HG02840 (cell line): ENCODE measurements at regions not wholly inside any gene's neighbourhood (a gene's known extent, or its start where the extent isn't known, plus 50 kb on each side); places are given as distances from the start of the nearest gene placed in this dataset.
"Not testable (repeated sequence)": the region's sequence is repeated elsewhere in the genome, so short reads cannot be mapped to it uniquely, and the experiment has no call there.

Source experiments
- ATAC-seq: cut with Tn5 transposase; IDR thresholded peaks from one replicate; pipeline ENCODE4 v1.9.1; 2021; ENCODE audit warnings: mild to moderate bottlenecking, moderate library complexity, moderate number of reproducible peaks; ENCODE audit not compliant: unreplicated experiment, low FRiP score

DNA sequence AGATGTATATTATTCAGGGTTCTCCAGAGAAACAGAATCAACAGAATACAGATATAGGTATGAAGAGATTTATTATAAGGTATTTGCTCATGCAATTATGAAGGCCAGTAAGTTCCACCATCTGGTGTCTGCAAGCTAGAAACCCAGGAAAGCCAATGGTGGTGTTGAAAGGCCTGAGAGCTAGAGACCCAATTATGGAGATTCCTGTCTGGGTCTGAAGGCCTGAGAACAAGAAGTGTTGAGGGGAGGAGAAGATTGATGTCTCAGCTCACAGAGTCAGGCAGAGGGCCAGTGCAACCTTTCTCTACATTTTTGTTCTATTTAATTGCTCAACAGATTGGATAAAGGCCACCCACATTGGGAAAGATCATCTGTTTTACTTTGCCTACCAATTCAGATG is 524.2 kb upstream of the CRIM1 start:
- ATAC-seq, result no peak

DNA sequence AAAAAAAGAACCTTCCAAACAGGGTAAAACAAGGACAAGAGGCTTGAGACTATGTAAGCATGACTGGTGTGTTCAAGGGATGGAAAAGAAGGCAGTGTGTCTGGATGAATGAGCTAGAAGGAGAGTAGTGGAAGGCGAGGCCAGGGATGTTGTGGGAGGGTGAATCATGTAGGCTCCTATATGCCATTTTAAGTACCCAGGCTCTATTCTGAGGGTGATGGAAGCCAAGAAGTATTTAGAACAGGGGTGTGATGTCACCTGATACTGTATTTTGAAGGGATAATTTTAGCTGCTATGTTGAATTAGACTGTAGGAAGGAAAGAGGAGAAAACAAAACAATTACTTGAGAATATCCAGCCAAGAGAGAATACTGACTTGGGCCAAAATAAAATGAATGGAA is 524.7 kb upstream of the CRIM1 start:
- no peak for ATAC-seq

DNA sequence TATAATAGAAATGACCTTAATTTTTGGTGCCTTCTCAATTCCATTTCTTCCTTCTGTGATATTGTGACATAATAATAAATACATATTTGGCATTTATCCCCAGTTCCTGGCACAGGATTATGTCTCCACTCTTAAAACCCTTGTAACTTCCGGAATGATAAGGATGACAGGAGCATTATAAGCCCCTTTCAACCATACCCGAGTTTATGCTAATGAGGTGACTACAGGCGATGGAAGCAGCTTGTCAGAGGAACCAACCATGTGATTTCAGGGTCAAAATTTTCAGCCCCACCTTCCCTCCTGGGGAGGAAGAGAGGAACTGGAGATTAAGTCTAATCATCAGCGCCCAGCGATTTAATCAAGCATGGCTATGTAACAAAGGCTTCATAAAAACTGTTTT is 528.5 kb upstream of the CRIM1 start:
- no peak for ATAC-seq

DNA sequence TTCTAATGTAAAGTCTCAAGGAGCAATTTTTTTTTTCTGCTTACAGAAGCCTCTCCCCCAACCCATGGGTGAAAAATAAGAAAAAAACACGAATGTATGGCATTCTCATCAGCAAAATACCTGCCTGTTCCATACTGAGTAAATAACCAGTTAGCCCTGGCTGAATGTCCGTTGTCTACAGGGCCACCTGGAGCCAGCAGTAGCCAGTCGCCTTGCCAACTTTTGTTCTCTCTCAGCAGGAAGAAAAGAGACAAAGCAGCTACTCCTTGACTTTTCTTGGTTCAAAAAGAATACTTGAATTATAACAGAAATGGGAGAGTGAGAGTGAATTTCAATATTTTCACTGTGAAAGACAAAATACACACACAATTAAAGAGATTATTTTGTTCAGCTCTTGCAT is 532.9 kb upstream of the CRIM1 start:
- no peak for ATAC-seq

DNA sequence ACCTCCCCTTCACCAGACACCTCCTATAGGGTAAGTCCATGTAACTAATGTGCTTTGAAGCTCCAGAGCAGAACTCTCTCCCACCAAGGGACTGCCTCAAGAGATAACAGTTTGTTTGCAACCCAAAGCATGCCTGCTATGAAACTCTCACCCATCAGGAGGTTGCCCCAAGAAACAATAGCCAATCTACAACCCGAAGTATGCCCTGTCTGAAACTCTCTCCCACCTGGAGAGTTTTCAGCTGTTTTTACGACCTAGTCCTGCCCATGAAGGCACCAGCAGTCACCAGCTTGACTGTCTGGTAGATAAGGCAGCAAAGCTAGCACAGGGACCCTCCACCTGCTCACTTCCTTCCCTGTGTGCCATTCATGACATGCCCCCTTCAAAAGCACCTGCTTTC is 533.9 kb upstream of the CRIM1 start:
- no peak for ATAC-seq

DNA sequence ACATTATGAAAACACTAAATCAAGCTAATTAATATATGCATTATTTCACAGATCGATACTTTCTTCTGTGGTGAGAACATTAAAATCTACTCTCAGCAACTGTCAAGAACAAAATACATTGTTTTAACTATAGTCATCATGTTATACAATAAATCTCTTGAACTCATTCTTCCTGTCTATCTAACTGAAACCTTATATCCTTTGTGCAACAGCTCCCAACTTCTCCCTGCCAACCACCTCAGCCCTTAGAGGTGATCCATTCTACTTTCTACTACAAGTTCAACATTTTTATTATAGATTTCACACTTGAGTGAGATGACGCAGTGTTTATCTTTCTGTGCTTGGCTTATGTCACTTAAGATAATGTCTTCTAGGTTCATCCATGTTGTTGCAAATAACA is 535.2 kb upstream of the CRIM1 start:
- no peak for ATAC-seq

DNA sequence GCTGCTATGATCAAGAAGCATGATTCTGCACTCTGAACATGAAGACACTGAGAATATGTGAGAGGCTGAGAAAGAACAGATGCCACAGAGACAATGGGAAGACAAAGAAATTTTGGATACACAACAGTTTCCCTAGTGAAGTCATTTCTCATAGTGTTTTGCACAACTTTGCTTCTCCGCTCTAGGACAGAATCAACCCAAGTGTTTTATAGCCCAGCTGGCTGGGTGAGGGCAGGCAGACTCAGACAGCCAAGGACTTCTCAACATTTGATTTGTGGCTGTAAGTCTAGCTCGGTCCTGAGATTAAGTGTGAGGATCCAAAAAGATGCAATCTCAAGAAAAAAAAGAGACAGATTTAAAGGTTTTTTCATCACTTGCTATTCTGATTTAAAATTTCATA is 536.5 kb upstream of the CRIM1 start:
- ATAC-seq, result no peak

DNA sequence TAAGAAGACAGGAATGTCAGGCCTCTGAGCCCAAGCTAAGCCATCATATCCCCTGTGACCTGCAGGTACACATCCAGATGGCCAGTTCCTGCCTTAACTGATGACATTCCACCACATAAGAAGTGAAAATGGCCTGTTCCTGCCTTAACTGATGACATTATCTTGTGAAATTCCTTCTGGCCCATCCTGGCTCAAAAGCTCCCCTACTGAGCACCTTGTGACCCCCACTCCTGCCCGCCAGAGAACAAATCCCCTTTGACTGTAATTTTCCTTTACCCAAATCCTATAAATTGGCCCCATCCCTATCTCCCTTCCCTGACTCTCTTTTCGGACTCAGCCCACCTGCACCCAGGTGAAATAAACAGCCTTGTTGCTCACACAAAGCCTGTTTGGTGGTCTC is 537.2 kb upstream of the CRIM1 start:
- ATAC-seq, result not testable (repeated sequence)

DNA sequence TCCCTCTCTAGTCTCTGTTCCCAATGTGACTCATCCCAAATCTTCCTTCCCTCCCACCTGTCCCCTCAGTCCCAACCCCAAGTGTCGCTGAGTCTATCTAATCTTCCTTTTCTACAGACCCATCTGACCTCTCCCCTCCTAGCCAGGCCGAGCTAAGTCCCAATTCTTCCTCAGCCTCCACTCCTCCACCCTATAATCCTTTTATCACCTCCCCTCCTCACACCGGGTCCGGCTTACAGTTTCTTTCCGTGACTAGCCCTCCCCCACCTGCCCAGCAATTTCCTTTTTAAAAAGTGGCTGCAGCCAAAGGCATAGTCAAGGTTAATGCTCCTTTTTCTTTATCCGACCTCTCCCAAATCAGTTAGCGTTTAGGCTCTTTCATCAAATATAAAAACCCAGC is 541.0 kb upstream of the CRIM1 start:
- ATAC-seq, result not testable (repeated sequence)

DNA sequence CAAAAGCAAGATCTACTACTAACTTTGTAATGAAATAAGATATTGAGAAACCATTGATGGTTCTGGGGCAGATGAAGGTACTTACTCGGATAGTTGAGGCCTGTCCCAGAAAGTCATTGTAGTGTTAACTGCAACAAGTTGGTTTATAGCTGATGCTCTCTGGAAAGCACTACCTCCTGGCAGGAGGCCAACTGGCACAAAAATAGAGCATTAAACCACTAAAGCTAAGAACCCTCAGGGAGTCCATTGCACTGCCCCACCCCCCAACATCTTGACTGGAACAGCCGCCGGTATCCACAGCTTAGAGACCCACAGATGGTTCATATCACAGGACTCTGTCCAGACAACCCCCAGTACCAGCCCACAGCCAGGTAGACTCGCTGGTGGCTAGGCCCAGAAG is 552.5 kb upstream of the CRIM1 start:
- ATAC-seq, result no peak

DNA sequence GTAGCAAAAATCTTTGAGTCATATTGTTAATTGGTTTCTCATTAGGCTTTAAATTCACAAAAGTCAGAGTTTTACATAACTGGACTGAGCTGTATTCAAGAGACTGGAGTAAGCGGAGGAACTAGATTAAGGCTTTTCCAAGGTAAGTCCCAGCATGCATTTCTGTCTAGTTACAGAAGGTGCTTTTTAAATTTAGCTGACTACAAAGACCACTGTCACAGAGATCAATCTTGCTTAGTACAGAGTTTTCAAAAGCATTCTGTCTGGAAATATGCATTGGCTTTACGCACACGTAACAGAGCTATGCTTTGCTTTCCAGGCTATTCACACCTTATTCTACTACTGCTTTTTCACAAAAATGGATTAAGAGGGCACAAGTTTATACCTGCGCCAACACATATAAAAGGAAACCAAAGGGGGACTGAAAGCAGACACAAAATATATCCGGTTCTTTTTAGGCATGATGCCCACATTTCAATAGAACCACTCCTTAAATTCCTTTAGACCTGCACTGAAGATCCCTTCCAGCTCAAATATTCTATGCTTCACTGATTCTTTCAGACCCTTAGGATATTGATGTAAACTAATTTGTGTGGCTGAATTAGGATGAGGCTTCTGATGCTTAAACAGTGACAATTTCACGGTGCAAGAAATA is 560.7 kb upstream of the CRIM1 start:
- ATAC-seq, result no peak

DNA sequence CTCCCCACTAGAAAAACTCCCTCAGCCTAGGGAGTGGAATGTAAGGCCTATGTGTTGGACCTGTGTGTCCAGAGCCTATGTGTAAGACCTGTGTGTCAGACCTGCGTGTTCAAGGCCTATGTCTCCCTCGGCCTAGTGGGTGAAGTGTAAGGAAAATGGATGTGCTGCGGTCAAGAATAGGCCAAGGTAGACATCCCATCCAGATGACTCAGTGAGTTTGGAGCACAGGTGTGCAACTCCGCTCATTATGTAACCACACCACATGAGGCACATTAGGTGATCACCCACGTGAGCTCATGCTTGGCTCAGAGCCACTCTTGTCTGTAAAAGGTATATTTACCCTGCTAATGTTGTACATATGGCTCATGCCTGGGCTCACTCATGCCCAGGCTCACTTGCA is 565.3 kb upstream of the CRIM1 start:
- ATAC-seq, result no peak

DNA sequence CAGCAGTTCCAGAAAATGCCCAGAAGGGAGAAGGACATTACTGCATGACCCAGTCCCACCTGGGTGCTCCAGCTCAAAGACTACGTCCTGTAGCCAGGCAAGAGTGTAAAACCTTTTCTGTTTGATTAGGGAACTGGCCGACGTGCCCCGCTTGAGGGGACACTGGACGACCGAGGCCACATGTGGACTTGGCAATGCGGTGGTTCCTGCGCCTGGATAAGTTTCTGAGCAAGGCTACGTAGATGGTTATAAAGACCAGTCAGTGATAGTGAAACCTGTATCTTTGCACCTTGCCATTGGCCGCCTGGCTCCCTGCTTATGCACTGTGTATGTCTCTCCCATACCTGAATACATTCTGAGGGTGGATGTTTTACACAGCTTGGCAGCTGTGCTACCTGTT is 567.0 kb upstream of the CRIM1 start:
- ATAC-seq, result no peak

DNA sequence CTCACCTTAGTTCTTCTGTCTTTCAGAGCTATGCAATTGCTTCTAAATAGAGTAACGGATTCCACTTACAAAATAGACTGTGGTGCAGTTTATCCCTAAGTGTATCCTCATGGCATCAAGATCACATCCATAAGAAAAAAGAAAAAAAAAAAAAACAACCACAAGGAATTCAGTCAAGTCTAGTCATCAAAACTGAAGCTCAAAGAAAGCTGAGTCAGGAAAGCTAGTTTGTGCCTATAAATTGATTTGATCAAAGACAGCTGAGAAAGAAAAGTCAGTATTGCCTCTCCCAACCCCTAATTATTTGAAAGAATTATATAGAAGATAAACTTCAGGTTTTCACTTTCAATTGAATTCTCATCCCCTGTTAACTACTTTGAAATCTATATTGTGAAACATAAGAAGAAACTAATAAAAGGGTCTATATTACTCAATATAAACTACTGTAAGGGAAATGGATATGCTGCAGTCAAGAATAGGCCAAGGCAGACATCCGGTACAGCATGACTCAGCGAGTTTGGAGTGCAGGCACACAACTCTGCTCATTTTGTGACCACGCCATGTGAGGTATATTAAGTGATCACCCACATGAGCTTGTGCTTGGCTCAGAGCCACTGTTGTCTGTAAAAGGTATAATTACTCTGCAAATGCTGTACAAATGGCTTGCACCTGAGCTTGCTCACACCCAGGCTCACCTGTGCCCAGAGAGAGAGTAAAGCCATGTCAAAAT is 568.1 kb upstream of the CRIM1 start:
- ATAC-seq, result no peak

DNA sequence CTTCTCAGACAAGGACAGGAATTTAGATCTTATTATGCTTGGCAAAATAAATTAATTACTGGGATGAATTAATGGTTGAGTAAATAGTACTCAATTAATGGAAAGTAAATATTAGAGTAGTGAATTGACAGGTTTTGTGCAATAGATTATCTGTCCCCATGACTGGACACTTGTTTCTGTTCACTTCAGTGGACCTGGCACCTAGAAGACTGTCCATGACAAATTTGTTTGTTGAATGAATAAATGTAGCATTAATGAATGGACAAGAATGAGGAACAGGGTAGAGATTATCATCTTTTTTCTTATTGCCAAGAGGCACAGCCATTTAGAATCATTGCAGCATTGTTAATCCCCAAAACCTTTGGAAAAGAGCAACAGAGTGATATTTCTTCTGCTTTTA is 570.0 kb upstream of the CRIM1 start:
- no peak for ATAC-seq

DNA sequence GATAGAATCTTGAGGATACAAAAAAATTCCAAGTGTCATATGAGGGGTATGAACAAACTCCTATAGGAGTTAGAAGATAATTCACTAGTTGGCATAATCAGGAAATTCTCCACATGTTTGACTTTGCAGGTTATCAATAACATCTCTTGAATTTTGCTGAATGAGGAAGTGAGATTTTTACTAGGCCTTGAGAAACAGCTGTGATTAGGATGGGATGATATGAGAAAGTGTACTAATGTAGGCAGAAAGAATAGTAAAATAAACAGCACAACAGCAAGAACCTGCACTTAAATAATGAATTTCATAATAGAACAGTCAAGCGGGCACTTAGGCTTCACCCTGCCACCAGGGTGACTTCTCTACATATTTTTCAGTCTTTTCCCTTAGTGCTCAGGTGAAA is 570.8 kb upstream of the CRIM1 start:
- no peak for ATAC-seq

DNA sequence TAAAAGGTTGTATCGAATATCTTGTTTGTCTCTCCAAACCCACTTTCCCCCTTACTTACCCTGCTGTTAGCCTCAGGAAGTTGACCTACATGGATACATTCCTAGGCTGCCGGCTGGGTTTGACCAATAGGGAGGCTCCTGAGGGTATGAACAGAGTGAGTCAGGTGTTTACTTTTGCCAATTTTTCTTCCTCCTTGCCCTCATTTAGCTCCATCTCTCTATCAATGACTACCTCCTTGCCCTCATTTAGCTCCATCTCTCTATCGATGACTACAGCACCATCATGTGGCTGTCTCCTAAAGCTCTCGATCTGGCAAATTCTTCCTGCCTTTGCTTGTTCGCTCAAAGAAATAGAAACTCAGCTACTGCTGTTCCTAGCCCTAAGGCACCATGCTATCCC is 571.9 kb upstream of the CRIM1 start:
- ATAC-seq, result no peak

DNA sequence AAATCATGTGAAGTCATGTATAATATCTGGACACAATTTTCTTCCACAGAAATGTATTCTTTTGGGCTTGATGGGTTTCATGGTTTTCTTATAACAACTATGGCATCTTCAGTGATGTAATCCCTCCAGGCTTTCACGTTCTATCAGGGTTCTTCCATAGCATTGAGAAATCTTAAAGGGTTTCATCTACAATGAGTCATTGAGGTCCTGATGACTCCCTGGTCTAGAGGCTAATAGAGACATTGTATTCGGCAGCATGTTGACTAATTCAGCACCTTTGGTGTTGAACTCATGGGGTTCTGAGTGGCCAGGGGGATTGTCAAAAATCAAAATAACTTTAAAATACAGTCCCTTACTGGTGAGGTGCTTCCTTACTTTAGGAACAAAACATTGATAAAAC is 614.0 kb upstream of the CRIM1 start:
- ATAC-seq, result no peak

DNA sequence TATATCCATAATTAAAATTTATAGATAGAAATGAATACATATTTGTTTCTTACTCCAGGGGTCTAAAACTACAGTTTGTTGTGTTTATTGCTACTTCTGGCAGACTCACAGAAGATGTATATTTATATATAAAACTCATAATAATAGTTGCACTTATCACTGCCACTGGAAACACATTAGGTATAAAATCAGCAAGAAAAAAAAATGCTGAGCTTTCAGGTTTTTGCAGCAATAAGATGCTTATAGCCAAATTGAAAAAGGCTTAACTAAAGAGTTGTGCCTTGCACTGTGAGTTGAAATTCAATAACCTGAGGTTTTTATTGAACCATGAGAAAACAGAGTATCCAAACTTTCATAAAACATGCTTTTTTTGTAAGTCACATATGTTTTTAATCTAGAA is 623.9 kb upstream of the CRIM1 start:
- ATAC-seq, result no peak

DNA sequence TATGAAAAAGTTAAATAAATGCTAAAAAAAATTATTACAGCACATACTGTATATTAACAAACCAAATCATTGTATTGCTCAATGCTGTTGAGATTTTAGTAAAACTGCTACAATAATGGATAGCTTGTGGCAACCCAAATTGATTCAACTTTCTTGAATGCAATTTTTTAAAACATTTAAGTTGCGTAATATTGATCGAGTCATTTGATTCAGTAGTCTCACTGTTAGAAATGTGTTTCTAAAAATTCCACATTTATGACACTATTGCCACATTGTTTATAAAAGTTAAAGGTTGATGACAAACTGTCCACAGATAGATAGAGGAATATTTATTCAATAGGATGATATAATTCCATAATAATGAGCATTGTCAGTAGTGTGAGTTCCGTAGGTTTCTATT is 640.7 kb upstream of the CRIM1 start:
- ATAC-seq, result no peak

DNA sequence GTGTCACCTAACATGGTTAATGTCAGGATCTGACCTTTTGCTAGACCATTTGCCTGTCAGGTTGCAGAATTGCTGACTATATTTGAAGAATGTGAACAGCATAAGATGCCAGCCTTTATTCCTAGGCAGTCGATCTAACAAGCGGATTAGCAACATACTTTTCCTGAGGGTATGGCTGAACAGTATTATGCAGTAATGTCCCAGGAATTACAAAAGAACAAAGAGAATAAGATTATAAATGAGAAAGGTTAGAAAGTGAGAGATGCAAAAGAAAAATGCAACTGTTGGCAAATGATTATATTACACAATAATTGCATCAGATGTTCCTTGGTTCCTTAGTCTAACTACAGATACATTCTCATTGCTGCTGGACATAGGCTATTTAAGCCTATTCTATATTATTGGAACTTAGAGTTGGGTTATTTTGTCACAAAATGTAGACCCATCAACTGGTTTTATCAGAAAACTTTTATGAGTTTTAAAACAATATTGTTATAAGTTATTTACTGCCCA is 647.1 kb upstream of the CRIM1 start:
- no peak for ATAC-seq

DNA sequence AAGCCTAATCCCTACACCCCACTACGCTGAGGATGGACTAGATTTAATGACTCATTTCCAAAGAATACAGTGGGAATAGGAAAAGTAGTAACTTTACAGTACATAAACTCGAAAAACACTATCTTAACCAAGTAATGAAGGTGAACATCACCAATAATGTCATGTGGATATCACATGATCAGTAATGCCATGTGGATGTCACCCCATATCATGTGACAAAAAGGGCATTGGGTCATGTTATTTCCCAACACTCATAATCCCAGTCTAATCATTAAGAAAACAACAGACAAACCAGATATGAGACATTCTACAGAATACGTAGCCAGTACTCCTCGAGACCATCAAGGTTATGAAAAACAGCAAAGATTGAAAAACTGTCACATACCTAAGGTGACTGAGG is 667.3 kb upstream of the CRIM1 start:
- no peak for ATAC-seq
